NCI-H146 treated with DMSO at 0.1 percent for 48 hours (cell line): ENCODE measurements at regions not wholly inside any gene's neighbourhood (a gene's known extent, or its start where the extent isn't known, plus 50 kb on each side); places are given as distances from the start of the nearest gene placed in this dataset.
"Not testable (repeated sequence)": the region's sequence is repeated elsewhere in the genome, so short reads cannot be mapped to it uniquely, and the experiment has no call there.

ENCODE experiments used
- DNase-seq: peaks from one replicate; lab custom pipeline; 2025; ENCODE audit not compliant: unreplicated experiment; lab: John Stamatoyannopoulos, UW

DNA sequence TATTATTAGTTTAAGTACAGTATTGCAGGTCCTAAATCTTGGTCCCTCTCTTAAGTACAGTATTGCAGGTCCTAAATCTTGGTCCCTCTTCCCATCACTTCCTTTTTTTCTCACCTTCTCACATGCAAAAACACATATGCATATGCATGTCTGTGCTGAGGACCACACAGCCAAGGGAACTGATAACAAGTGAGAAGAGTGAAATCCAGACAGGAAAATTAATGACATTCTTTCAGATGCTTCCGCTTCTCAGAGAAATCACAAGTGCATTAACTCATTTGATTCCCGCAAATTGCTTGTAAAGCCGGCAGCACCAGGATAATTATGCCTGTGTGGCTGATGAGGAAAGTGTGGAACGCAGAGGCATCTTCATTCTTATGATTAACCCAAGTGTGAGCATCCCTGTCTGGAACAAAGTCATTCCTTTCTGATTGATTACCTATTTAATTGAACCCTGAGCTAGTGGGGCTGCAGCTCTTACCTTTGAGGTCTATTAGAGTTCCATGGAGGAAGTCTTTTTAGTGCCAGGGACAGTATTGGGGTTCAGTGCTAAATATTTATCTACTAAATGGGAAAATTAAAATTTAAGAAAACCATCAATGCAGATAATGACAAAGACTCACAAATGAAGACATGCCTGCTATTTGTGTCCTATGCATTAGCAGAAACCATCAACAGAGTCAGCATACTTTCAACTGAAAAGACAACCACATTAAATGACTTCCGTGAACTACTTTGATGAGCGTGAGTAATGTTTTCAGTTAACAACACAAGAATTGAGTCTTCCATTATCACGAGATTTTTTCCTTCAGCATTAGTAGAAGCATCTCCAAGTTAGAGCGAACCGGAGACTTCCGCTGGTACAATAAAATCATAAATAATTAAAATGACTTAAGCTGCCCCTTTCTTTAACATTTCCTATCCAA, 220.4 kb upstream of the SLC35G4 start:
- no peak for DNase-seq

DNA sequence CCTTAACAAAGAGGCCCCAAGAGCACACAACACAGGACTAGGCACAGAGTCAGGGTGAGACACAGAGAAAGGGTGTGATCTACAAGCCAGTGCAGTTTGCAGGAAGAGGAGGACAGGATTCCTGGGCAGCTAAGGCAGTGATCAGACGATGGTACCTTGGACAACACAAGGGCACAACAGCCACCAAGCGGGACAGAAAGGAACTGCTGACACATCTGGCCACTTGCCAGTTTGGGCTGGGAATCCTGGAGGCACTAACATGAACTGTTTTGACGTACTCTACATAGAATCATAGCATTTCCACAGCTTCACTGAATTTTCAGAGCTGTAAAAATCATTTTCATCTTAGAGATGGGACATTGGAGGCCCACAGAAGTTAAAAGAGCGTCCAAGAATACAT, 221.5 kb upstream of the SLC35G4 start:
- no peak for DNase-seq

DNA sequence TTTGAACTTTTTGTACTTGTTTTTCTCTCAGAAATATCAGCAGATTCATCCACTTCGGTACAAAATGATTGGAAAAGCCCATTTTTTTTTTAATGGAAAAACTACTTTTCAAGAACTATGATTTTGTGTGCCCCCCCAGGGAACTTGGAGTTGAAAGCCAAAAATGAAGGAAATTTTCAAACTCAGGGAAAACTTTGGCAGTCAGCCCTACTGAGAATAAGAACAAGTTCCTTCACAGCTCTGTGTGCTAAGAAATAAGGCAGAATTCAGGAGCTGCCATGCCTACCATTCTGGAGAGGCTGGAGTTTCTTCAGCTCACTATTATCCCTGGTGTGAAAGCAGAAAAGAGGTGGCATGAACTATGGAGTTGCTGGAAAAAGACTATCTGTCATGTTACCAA, 226.0 kb upstream of the SLC35G4 start:
- no peak for DNase-seq

DNA sequence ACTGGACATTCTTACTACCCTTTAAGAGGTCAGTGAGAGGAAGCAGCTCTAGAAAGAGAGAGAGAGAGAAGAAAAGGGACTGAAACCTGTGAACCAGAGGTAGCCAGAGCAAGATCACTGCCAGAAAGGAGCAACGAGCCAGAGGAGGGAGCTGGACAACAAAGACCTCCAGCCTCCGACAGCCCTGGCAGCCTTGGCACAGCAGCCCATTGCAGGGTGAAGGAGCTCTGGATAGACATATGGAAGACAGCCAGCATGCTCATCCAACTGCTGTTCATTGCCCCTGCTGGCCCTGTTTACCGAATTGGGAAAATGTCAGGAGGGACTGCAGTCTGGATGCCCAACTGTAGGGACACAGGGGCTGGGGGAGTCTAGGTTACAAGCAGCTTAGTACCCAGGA, 228.4 kb upstream of the SLC35G4 start:
- DNase-seq, result no peak

DNA sequence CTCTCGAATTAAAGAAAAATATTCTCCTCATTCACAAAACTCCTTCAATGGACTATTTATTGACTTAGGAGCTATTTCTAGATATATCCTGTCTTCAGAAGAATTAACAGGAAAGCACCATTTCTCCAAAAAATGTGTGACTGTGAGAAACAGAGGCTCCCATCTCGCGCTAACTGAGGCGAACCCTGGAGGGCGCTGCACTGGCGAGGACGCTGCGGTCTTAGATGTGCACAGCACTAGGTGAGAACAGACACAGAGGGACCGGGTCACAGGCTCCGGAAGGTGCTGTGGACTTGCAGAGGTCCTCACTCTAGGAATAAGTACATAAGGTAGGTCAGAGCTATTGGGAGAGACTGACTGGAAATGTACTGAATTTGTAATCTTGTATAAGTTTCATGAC, 229.7 kb upstream of the SLC35G4 start:
- no peak for DNase-seq

DNA sequence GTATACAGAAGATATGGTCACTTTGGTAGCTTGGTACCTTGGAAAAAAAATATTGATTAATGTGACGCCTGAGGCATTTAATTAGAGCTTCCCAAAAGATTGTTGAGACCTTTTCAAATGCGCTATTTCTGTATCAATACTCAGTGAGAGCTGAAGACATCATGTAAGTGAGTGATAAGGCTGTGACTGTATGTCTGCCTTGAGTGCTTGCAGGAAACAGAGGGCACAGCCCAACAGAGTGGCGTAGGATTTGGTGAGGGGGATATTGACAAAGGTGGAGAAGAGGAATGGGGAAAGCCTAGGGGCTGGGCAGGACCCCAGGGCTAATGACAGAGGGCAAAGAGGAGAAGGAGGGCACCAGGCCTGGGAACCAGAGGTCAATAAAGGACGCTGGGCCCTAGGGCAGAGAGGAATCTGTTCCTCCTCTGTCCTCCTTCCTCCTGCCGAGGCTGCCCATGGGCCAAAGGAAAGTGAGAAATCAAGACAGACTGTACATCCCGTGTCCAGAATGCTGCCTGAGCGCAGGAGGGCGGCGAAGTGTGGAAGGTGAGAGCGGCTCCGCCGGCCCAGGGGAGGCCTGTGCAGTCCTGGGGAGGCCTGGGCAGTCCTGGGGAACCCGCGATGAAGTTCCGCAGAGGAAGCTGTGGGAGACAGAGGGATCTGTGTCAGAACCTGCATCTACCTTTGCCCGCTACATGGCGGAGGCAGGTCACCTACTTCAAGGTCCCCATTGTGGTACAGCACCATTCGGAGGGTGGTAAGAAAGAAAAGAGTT, 228.6 kb upstream of the PIEZO2 start:
- DNase-seq, result no peak

DNA sequence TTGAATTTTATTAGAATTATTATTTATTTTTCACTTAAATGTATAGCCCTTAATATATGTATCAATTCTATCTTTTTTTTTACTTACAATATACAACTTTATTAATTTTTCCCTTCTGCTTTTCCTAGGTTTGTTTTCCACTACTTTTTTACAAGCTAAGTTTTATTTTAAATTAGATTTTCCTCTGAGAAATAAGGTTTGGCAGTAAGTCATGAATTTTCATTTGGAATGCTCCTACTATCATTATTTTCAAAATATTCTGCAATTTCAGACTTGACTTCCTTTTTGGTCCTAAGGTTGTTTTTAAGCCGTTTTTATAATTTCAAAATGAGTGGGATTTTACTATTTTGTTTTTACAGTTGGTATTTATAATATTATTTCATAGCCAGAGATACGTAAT, 222.8 kb upstream of the PIEZO2 start:
- no peak for DNase-seq

DNA sequence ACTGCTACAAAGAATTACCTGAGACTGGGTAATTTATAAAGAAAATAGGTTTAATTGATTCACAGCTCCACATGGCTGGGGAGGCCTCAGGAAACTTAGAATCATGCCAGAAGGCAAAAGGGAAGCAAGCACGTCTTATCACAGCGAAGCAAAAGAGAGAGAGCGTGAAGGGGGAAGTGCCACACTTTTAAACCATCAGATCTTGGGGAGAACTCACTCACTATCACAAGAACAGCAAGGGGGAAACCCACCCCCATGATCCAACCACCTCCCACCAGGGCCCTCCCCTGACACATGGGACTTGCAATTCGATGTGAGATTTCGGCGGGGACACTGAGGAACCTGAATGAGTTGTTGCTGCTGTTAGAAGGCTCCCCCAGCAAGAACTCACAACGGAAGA, 220.2 kb upstream of the PIEZO2 start:
- DNase-seq, result no peak

DNA sequence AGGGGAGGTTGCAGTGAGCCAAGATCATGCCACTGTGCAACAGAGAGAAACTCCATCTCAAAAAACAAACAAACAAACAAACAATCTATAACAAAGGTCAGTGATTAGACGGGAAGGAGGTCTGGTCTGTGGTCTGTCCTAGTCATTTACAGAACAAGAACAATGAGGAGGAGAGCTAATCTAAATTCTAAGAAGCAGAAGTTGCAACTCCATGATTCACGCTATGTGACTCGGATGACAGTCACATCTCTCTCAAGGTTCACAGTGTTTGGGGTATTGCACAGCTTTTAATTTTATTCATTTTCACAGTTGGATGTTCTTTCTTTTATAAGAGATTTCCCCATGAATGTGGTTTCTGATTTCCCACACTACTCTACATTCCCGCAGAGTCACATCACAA, 218.7 kb upstream of the PIEZO2 start:
- DNase-seq, result no peak

DNA sequence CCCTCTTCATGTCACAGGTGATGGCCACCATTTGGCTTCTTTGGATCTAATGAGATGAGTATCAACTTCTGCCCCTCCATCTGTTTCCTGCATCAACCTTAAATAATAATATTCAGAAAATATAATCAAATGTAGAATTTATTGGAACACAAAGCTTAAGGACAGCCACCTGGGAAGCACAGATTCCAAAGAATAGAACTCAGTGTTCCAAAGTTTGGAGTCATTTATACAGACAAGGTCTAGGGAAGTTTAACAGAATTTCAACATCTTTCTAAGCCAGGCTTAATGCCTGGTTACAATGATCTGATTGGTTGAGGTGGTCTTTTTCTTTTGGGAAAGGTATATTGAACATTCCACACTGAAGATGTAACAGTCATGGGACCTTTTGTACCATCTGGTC, 218.0 kb upstream of the PIEZO2 start:
- no peak for DNase-seq

DNA sequence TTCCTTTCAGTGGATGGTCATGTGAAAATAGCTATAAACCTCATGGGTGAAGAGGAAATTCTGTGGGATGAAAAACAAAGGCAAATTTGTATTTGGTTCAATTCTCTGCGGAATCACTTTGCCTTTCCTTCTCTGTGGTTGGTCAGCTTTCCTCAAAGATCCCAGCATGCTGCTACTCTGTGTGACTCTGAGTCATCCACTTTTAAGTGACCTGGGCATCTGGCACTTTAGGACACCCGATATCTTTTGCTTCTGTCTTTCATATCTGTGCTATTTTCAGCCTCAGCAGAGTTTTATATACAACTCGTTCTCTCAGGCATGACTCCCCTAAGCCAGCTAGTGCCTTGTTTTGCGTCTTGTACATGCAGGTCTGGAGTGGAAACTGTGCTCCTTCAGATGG, 217.0 kb upstream of the PIEZO2 start:
- no peak for DNase-seq

DNA sequence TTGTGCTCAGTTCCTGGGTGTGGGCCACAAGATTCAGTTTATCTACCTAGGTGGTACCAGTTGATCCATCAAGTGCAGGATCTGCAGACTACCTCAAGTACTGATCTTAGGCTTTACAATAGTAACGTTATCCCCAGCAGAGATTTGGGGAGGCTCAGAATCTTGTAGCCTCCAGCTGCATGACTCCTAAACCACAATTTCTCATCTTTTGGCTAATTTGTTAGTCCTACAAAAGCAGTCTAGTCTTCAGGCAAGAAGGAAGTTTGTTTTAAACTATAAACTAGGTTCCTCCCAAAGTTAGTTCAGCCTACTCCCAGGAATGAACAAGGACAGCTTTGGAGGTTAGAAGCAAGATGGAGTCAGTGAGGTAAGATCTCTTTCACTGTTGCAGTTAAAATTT, 213.5 kb upstream of the PIEZO2 start:
- DNase-seq, result no peak

DNA sequence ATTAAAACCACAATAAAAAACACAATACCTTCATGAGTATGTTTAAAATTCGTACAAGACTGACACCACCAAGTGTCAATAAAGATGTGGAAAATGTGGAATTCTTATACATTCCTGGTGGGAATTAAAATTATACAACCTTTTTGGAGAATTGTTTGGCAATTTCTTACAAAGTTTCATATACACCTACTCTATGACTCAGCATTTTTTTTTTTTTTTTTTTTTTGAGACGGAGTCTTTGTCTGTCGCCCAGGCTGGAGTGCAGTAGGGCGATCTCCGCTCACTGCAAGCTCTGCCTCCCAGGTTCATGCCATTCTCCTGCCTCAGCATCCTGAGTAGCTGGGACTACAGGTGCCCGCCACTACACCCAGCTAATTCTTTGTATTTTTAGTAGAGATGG, 212.5 kb upstream of the PIEZO2 start:
- DNase-seq, result not testable (repeated sequence)

DNA sequence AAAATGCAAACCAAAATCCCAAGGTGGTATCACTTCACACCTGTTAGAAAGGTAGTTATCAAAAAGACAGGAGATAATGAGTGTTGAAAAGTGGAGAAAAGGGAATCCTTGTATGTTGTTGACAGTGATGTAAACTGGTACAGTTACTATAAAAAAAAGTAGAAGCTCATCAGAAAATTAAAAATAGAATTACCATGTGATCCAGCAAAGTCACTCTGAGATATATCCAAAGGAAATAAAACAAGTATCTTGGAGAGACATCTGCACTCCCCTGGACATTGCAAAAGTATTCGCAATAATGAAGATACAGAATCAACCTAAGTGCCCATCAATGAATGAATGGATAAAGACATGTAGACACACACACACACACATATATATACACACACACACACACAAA, 208.3 kb upstream of the PIEZO2 start:
- DNase-seq, result no peak

DNA sequence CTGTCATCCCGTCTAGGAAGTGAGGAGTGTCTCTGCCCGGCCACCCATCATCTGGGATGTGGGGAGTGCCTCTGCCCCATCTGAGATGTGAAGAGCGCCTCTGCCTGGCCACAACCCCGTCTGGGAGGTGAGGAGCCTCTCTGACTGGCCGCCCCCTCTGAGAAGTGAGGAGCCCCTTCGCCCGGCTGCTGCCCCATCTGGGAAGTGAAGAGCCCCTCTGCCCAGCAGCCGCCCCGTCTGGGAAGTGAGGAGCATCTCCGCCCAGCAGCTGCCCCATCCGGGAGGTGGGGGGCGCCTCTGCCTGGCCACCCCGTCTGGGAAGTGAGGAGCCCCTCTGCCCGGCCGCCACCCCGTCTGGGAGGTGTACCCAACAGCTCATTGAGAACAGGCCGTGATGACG, 195.2 kb upstream of the PIEZO2 start:
- not testable (repeated sequence) for DNase-seq

DNA sequence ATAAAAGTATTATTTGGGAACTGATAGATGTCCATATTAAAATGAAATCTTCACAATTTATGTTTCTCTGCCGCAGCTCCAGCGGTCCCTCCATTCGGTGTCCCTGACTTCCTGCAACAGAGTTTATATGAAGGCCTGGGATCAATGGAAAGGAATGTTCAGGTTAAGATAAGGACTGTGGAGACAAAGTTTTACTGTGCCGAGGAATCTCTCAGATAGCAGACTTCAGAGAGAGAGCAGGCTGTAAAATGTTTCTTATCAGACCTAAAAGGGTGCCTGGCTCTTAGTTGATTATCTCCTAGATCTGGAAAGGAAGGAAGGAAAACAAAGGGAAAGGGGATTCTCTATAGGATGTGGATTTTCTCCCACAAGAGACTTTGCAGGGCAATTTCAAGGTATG, 193.7 kb upstream of the PIEZO2 start:
- DNase-seq, result no peak

DNA sequence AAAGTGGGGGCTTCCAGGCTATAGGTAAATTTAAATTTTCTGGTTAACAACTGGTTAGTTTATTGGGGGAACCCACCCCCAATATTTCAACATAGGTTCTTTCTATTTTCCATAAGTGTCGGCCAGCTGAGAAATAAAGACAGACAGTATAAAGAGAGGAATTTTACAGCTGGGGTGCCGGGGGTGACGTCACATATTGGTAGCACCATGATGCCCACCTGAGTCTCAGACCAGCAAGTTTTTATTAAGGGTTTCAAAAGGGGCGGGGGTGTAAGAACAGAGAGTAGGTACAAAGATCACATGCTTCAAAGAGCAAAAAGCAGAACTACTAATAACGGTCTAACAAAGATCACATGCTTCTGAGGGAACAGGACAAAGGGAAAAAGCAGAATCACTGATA, 192.7 kb upstream of the PIEZO2 start:
- not testable (repeated sequence) for DNase-seq

DNA sequence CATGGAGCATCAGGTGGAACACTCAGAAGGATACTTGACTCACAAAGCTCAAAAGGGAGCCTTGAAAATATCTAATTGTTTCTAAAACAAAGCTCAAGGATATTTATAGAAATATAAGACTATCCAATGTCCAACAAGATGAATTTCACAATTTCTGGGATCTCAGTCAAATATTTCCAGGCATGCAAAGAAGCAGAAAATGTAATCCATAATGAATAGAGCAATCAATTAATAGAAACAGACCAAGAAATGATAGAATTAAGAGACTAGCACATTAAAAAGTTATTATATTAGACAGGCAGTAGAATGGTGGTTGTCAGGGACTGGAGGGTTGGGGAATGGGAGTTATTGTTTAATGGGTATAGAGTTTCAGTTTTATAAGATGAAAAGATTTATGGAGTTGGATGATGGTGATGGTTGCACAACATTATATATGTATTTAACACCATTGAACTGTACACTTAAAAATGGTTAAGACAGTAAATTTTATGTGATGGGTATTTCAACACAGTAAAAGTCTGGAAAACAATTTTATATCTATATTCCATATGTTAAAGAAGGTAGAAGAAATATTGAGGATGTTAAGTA, 189.9 kb upstream of the PIEZO2 start:
- DNase-seq, result no peak

DNA sequence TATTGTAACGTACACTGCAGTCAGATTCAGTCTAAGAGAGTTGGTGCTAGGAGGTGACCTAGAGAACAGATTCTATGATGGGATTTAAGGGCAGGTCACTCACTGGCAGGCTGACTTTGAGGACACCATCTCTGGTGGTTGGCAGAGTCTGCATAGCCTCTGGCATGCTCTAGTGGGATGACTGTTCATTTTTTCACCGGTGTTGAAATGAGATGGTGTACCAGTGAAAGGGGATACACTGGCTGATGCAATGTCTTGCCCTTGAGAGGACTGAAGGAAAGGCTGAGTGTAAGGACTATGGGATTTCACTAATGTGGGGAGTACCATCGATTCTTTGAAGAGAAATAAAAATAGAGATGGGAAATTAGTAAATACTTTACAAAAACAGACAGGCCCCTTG, 186.9 kb upstream of the PIEZO2 start:
- no peak for DNase-seq

DNA sequence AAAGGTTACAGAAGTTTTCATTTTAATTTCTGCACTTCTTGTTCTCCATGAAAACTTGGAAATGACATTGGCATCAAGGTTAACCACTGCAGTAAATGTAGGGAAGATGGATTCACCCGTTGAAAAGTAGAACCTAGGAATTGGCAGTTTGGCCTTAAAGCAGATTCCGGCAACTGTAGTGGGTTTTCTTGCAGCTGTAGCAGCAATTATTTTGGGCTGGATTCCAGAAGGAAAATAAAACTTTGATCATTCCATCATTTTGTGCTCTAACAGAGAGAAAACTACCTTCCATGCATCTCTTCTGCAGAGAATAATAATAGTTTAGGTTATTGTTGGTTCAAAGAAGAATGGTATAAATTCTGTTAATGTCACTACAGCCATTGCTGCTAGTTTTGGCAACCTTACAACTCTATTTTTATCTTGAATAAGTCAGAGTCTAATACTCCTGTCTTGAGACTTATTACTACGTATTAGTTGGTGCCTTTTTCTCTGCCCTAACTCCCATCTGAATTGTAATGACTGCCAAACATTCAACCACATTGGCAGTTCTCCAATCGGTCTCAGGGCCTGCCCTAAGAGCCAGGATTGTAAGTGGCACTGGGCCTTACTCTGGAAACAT, 178.1 kb upstream of the PIEZO2 start:
- DNase-seq, result no peak
